Transverse colon (tissue), 4 donors: ENCODE measurements at regions not wholly inside any gene's neighbourhood (a gene's known extent, or its start where the extent isn't known, plus 50 kb on each side); places are given as distances from the start of the nearest gene placed in this dataset.

ENCODE experiments used
- POLR2A ChIP-seq: fragments of 450-650 bp; IDR thresholded peaks from one replicate; pipeline ENCODE4 v1.6.1; 2016; ENCODE audit warnings: antibody characterized with exemption, mild to moderate bottlenecking, moderate library complexity
- POLR2AphosphoS5 ChIP-seq, 3 donors: sonication (generic); formaldehyde crosslinking; IDR thresholded peaks; one replicate each; pipeline ENCODE4 v1.6.1; 2016; ENCODE audit warnings: antibody characterized with exemption in 3 of 3
- TF ChIP-seq, protein P1 (sequence below), 5 experiments: fragments of 200-600 bp in 3 of 5; fragments of 450-650 bp in 2 of 5; sonication (generic) in 3 of 5; IDR thresholded peaks; 1 replicate in 2 of 5; 2 replicates in 3 of 5; pipeline ENCODE4 v1.5.1; 2016 to 2017; ENCODE audit warnings: antibody characterized with exemption in 5 of 5, inconsistent platforms in 3 of 5, mild to moderate bottlenecking in 2 of 5, moderate library complexity in 1 of 5

- TF ChIP-seq, protein P1, sequence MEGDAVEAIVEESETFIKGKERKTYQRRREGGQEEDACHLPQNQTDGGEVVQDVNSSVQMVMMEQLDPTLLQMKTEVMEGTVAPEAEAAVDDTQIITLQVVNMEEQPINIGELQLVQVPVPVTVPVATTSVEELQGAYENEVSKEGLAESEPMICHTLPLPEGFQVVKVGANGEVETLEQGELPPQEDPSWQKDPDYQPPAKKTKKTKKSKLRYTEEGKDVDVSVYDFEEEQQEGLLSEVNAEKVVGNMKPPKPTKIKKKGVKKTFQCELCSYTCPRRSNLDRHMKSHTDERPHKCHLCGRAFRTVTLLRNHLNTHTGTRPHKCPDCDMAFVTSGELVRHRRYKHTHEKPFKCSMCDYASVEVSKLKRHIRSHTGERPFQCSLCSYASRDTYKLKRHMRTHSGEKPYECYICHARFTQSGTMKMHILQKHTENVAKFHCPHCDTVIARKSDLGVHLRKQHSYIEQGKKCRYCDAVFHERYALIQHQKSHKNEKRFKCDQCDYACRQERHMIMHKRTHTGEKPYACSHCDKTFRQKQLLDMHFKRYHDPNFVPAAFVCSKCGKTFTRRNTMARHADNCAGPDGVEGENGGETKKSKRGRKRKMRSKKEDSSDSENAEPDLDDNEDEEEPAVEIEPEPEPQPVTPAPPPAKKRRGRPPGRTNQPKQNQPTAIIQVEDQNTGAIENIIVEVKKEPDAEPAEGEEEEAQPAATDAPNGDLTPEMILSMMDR (IDR thresholded peaks at IDR 0.05) = no peak
- TF ChIP-seq POLR2A = no peak
- TF ChIP-seq POLR2AphosphoS5 (IDR thresholded peaks at IDR 0.05) = no peak
Measured at GRCh38 chr3:20776692-20777091, 590.7 kb upstream of the SGO1 start.
